HEK293 (cell line): ENCODE measurements at regions not wholly inside any gene's neighbourhood (a gene's known extent, or its start where the extent isn't known, plus 50 kb on each side); places are given as distances from the start of the nearest gene placed in this dataset.

Experiments
- PRDM1 ChIP-seq: fragments of 450-650 bp; formaldehyde crosslinking; IDR thresholded peaks from 2 replicates; pipeline ENCODE4; 2016; ENCODE audit warnings: missing biosample characterization, missing genetic modification characterization
- TCF7L2 ChIP-seq: IDR thresholded peaks from 2 replicates; pipeline ENCODE4 v1.6.1; 2011; ENCODE audit warnings: low read depth, mild to moderate bottlenecking, inconsistent platforms, low read length, moderate library complexity, borderline replicate concordance
- YY1 ChIP-seq: fragments of 450-650 bp; formaldehyde crosslinking; IDR thresholded peaks from 2 replicates; pipeline ENCODE4 v1.5.1; 2018; ENCODE audit warnings: missing biosample characterization, missing genetic modification characterization
- ZNF350 ChIP-seq: fragments of 450-650 bp; formaldehyde crosslinking; IDR thresholded peaks from 2 replicates; pipeline ENCODE4 v1.5.0; 2017; ENCODE audit warnings: missing biosample characterization, mild to moderate bottlenecking, missing genetic modification characterization
- ZNF423 ChIP-seq: fragments of 450-650 bp; formaldehyde crosslinking; IDR thresholded peaks from 2 replicates; pipeline ENCODE4 v1.5.1; 2016; ENCODE audit warnings: missing biosample characterization, missing genetic modification characterization
- ZNF560 ChIP-seq: fragments of 450-650 bp; formaldehyde crosslinking; IDR thresholded peaks from 2 replicates; pipeline ENCODE4 v1.5.1; 2017; ENCODE audit warnings: missing biosample characterization, missing genetic modification characterization, borderline replicate concordance
- ZNF701 ChIP-seq: fragments of 450-650 bp; formaldehyde crosslinking; IDR thresholded peaks from 2 replicates; pipeline ENCODE4 v1.5.1; 2016; ENCODE audit warnings: missing biosample characterization, missing genetic modification characterization
- ZNF747 ChIP-seq: fragments of 450-650 bp; formaldehyde crosslinking; IDR thresholded peaks from 2 replicates; pipeline ENCODE4 v1.5.1; 2016; ENCODE audit warnings: missing biosample characterization, missing genetic modification characterization
- ZNF76 ChIP-seq: fragments of 450-650 bp; formaldehyde crosslinking; IDR thresholded peaks from 2 replicates; pipeline ENCODE4; 2016; ENCODE audit warnings: low read depth, missing biosample characterization, missing genetic modification characterization, borderline replicate concordance
- ZNF792 ChIP-seq: fragments of 450-650 bp; formaldehyde crosslinking; IDR thresholded peaks from 2 replicates; pipeline ENCODE4 v1.5.1; 2016; ENCODE audit warnings: missing biosample characterization, missing genetic modification characterization
- ZNF837 ChIP-seq: fragments of 450-650 bp; formaldehyde crosslinking; IDR thresholded peaks from 2 replicates; pipeline ENCODE4 v1.5.1; 2016; ENCODE audit warnings: missing biosample characterization, missing genetic modification characterization
- ZSCAN30 ChIP-seq: fragments of 450-650 bp; IDR thresholded peaks from 2 replicates; pipeline ENCODE4 v1.5.1; 2018; ENCODE audit warnings: missing biosample characterization, mild to moderate bottlenecking, missing genetic modification characterization, moderate library complexity
- TF ChIP-seq, protein P1 (sequence below): fragments of 450-650 bp; formaldehyde crosslinking; IDR thresholded peaks from 2 replicates; pipeline ENCODE4 v1.5.1; 2016; ENCODE audit warnings: missing biosample characterization, missing genetic modification characterization
- TF ChIP-seq, protein P2 (sequence below): fragments of 450-650 bp; IDR thresholded peaks from 2 replicates; pipeline ENCODE4 v1.5.1; 2018; ENCODE audit warnings: missing biosample characterization, missing genetic modification characterization

DNA sequence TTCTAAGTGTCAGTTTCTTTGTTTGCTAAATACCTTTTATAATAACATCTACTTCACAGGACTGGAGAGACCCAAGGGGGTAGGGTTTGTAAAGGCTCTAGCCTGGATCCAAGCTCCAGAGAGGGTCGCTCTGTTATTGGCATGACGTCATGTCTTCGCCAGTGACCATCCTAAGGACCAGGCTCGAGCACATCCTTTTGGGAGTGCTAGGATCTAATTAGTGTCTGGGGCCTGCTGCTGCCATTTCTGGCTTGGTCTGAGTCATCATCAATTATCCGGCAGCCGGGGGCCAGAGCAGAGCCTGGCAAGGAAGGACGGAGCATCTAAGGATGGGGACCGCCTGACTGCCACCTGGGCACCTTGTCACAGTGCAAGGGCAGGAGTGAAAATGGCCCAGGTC lies 153.0 kb downstream of the NSG2 start:
- TF ChIP-seq ZNF350 (tag by site-specific recombination) (no peak), PRDM1 (no peak), YY1 (no peak), ZNF747 (tag by site-specific recombination) (no peak), ZNF76 (no peak), ZNF792 (tag by site-specific recombination) (no peak), ZNF560 (no peak), ZSCAN30 (tag by site-specific recombination) (no peak), ZNF701 (no peak), TCF7L2 (no peak), ZNF837 (no peak), ZNF423 (no peak)
- TF ChIP-seq, protein P1, sequence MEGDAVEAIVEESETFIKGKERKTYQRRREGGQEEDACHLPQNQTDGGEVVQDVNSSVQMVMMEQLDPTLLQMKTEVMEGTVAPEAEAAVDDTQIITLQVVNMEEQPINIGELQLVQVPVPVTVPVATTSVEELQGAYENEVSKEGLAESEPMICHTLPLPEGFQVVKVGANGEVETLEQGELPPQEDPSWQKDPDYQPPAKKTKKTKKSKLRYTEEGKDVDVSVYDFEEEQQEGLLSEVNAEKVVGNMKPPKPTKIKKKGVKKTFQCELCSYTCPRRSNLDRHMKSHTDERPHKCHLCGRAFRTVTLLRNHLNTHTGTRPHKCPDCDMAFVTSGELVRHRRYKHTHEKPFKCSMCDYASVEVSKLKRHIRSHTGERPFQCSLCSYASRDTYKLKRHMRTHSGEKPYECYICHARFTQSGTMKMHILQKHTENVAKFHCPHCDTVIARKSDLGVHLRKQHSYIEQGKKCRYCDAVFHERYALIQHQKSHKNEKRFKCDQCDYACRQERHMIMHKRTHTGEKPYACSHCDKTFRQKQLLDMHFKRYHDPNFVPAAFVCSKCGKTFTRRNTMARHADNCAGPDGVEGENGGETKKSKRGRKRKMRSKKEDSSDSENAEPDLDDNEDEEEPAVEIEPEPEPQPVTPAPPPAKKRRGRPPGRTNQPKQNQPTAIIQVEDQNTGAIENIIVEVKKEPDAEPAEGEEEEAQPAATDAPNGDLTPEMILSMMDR (tag by site-specific recombination), result no peak
- TF ChIP-seq, protein P2, sequence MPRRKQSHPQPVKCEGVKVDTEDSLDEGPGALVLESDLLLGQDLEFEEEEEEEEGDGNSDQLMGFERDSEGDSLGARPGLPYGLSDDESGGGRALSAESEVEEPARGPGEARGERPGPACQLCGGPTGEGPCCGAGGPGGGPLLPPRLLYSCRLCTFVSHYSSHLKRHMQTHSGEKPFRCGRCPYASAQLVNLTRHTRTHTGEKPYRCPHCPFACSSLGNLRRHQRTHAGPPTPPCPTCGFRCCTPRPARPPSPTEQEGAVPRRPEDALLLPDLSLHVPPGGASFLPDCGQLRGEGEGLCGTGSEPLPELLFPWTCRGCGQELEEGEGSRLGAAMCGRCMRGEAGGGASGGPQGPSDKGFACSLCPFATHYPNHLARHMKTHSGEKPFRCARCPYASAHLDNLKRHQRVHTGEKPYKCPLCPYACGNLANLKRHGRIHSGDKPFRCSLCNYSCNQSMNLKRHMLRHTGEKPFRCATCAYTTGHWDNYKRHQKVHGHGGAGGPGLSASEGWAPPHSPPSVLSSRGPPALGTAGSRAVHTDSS (tag by site-specific recombination), result no peak
